Neural cell (in vitro differentiated cells): ENCODE measurements at regions not wholly inside any gene's neighbourhood (a gene's known extent, or its start where the extent isn't known, plus 50 kb on each side); places are given as distances from the start of the nearest gene placed in this dataset.
"Not testable (repeated sequence)": the region's sequence is repeated elsewhere in the genome, so short reads cannot be mapped to it uniquely, and the experiment has no call there.

Source experiments
- H2AFZ ChIP-seq: fragments of 200-600, 300-800 bp; sonication (generic), shearing (Covaris generic); 2 replicates; pipeline ENCODE4 v1.6.0; 2014; ENCODE audit warnings: low read depth, mild to moderate bottlenecking, antibody characterized with exemption, low read length, moderate library complexity
- H3F3A ChIP-seq: fragments of 200-600 bp; shearing (Covaris generic); 2 replicates; pipeline ENCODE4 v1.6.1; 2016; ENCODE audit warnings: mild to moderate bottlenecking, moderate library complexity, mixed read lengths, antibody characterized with exemption, low read length; ENCODE audit not compliant: insufficient read depth, poor library complexity, severe bottlenecking
- H3K27ac ChIP-seq: fragments of 200-600, 300-800 bp; sonication (generic), shearing (Covaris generic); 2 replicates; pipeline ENCODE4 v1.5.1; 2014; ENCODE audit warnings: mild to moderate bottlenecking, low read length, moderate library complexity
- H3K27me3 ChIP-seq: fragments of 300-800, 200-600 bp; sonication (generic), shearing (Covaris generic); 2 replicates; pipeline ENCODE4 v1.6.0; 2014; ENCODE audit warnings: mild to moderate bottlenecking, low read depth, low read length, moderate library complexity; ENCODE audit not compliant: insufficient read depth
- H3K36me3 ChIP-seq: fragments of 300-800, 200-600 bp; sonication (generic), shearing (Covaris generic); 2 replicates; pipeline ENCODE4 v1.5.1; 2014; ENCODE audit warnings: mild to moderate bottlenecking, antibody characterized with exemption, low read length, moderate library complexity; ENCODE audit not compliant: insufficient read depth
- H3K4me2 ChIP-seq: fragments of 300-800, 200-600 bp; sonication (generic), shearing (Covaris generic); 2 replicates; pipeline ENCODE4 v1.6.0; 2014; ENCODE audit warnings: mild to moderate bottlenecking, low read length
- H3K4me3 ChIP-seq: fragments of 300-800, 200-600 bp; sonication (generic), shearing (Covaris generic); 2 replicates; pipeline ENCODE4 v1.5.1; 2014; ENCODE audit warnings: mild to moderate bottlenecking, low read length, moderate library complexity
- H3K79me2 ChIP-seq: fragments of 200-600 bp; shearing (Covaris generic); replicated peaks from 2 replicates; pipeline ENCODE4 v1.6.0; 2014; ENCODE audit warnings: mild to moderate bottlenecking, low read length, moderate library complexity; ENCODE audit not compliant: insufficient read depth
- H3K9ac ChIP-seq: fragments of 300-800, 200-600 bp; sonication (generic), shearing (Covaris generic); 2 replicates; pipeline ENCODE4 v1.6.1; 2016; ENCODE audit warnings: mild to moderate bottlenecking, low read length, mixed read lengths
- H3K9me2 ChIP-seq: fragments of 200-600 bp; shearing (Covaris generic); 2 replicates; pipeline ENCODE4 v1.6.1; 2016; ENCODE audit warnings: mild to moderate bottlenecking, low read length, mixed read lengths; ENCODE audit not compliant: insufficient read depth
- H3K9me3 ChIP-seq: fragments of 200-600, 300-800 bp; sonication (generic), shearing (Covaris generic); 2 replicates; pipeline ENCODE4 v1.6.1; 2016; ENCODE audit warnings: mild to moderate bottlenecking, mixed run types, low read length, moderate library complexity, mixed read lengths
- H4K20me1 ChIP-seq: fragments of 200-600 bp; shearing (Covaris generic); 2 replicates; pipeline ENCODE4 v1.6.1; 2016; ENCODE audit warnings: mild to moderate bottlenecking, mixed run types; ENCODE audit not compliant: insufficient read depth
- CTCF ChIP-seq: fragments of 450-650 bp; IDR thresholded peaks from 2 replicates; pipeline ENCODE4 v1.5.1; 2014; ENCODE audit warnings: antibody characterized with exemption, mild to moderate bottlenecking, moderate library complexity; ENCODE audit not compliant: poor library complexity, severe bottlenecking
- EP300 ChIP-seq: fragments of 450-650 bp; conservative IDR thresholded peaks from 2 replicates; pipeline ENCODE4 v1.6.1; 2014; ENCODE audit warnings: antibody characterized with exemption, mild to moderate bottlenecking, moderate library complexity; ENCODE audit not compliant: poor library complexity, severe bottlenecking
- EZH2 ChIP-seq: fragments of 200-600, 300-800 bp; shearing (Covaris generic), sonication (generic); IDR thresholded peaks from 2 replicates; pipeline ENCODE4 v1.6.1; 2014; ENCODE audit warnings: antibody characterized with exemption, low read length, borderline replicate concordance, mild to moderate bottlenecking; ENCODE audit not compliant: insufficient read depth, poor library complexity, severe bottlenecking
- MXI1 ChIP-seq: fragments of 450-650 bp; conservative IDR thresholded peaks from 2 replicates; pipeline ENCODE4 v1.6.1; 2014; ENCODE audit warnings: antibody characterized with exemption, mild to moderate bottlenecking; ENCODE audit not compliant: poor library complexity, severe bottlenecking
- POLR2AphosphoS5 ChIP-seq: IDR thresholded peaks from 2 replicates; pipeline ENCODE4 v1.6.1; 2012
- RAD21 ChIP-seq: fragments of 450-650 bp; conservative IDR thresholded peaks from 2 replicates; pipeline ENCODE4 v1.6.1; 2014; ENCODE audit warnings: antibody characterized with exemption, mild to moderate bottlenecking, moderate library complexity
- REST ChIP-seq: IDR thresholded peaks from 2 replicates; pipeline ENCODE4 v1.6.1; 2012; ENCODE audit warnings: borderline replicate concordance
- SMC3 ChIP-seq: fragments of 450-650 bp; conservative IDR thresholded peaks from 2 replicates; pipeline ENCODE4 v1.6.1; 2014; ENCODE audit warnings: antibody characterized with exemption, mild to moderate bottlenecking, moderate library complexity; ENCODE audit not compliant: poor library complexity
- TAF1 ChIP-seq: IDR thresholded peaks from 2 replicates; pipeline ENCODE4 v1.6.1; 2012; ENCODE audit warnings: low read depth

- no peaks in the 10 kb centered on the region for H3F3A ChIP-seq
- H3K9me3 ChIP-seq: peaks cover 6% of the 10 kb centered on the region
- H4K20me1 ChIP-seq: no peaks in the 10 kb centered on the region
- H3K4me3 ChIP-seq: no peak overlapping the region
- no peaks in the 10 kb centered on the region for H3K27me3 ChIP-seq
- H2AFZ ChIP-seq: no peak overlapping the region
- no peak overlapping the region for H3K27ac ChIP-seq
- TF ChIP-seq CTCF (no peak), MXI1 (no peak), RAD21 (no peak), SMC3 (no peak), EP300 (no peak), EZH2 (no peak), REST (no peak), POLR2AphosphoS5 (no peak), TAF1 (no peak)
- H3K79me2 ChIP-seq: no peaks in the 10 kb centered on the region
- no peak overlapping the region for H3K4me2 ChIP-seq
- no peak overlapping the region for H3K9ac ChIP-seq
- no peaks in the 10 kb centered on the region for H3K36me3 ChIP-seq
- no peaks in the 10 kb centered on the region for H3K9me2 ChIP-seq
These were observed 69.9 kb upstream of the ALKAL2 start for GRCh38 chr2:357811-358210.

GRCh38 chr2:356304-356703 lies 68.4 kb upstream of the ALKAL2 start:
- H3K27me3 ChIP-seq, H3K9ac ChIP-seq, H3K9me2 ChIP-seq, H3K9me3 ChIP-seq, H3K36me3 ChIP-seq, H4K20me1 ChIP-seq, H3K4me3 ChIP-seq, H3K79me2 ChIP-seq, H2AFZ ChIP-seq, H3F3A ChIP-seq, H3K4me2 ChIP-seq, H3K27ac ChIP-seq: not testable (repeated sequence)

GRCh38 chr2:355773-356172 lies 67.9 kb upstream of the ALKAL2 start:
- no peak overlapping the region for H2AFZ ChIP-seq
- no peaks in the 10 kb centered on the region for H3K36me3 ChIP-seq
- TF ChIP-seq TAF1 (no peak), CTCF (no peak), POLR2AphosphoS5 (no peak), MXI1 (no peak), SMC3 (no peak), EZH2 (no peak), REST (no peak), RAD21 (no peak)
- no peaks in the 10 kb centered on the region for H3K9me3 ChIP-seq
- H3F3A ChIP-seq: no peaks in the 10 kb centered on the region
- H3K4me2 ChIP-seq: no peak overlapping the region
- H4K20me1 ChIP-seq: no peaks in the 10 kb centered on the region
- H3K9me2 ChIP-seq: no peaks in the 10 kb centered on the region
- no peaks in the 10 kb centered on the region for H3K79me2 ChIP-seq
- H3K4me3 ChIP-seq: no peak overlapping the region
- H3K9ac ChIP-seq: no peak overlapping the region
- no peaks in the 10 kb centered on the region for H3K27me3 ChIP-seq
- H3K27ac ChIP-seq: no peak overlapping the region
